ENCODE measurements at regions not wholly inside any gene's neighbourhood (a gene's known extent, or its start where the extent isn't known, plus 50 kb on each side); places are given as distances from the start of the nearest gene placed in this dataset.
"Not testable (repeated sequence)": the region's sequence is repeated elsewhere in the genome, so short reads cannot be mapped to it uniquely, and the experiment has no call there.

DNA sequence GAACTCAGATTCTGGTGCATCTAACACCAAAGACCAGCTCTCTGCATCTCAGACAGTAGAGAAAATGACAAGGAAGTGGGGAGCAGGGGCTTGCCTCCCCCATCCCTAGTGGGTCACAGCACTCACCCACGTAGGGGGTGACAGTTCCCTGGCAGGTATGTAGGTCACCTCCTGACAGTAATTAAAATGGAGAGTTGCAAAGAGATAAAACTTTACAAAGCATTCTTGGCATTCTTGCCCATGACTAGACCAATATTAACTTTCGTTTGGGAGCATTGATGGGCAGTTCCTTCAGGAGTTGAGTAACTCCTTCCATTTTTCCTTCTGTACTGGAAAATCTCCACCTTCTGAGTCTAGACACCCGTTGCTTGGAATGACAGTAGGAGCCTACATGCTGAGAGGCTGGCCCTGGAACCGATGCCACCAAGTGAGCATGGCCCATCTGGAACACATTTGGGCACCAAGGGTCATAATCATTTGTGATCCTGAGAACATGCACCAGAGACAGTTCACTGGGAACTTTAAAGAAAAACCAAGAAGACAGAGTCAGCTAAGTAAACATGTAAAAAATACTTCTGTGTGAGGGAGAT lies 81.5 kb upstream of the MSX2 start:
- POLR2A ChIA-PET = no interaction called here
- Mint-ChIP-seq H3K4me3 (no peak overlapping the region), H3K27ac (no peak overlapping the region), H3K36me3 (no peaks in the 10 kb centered on the region), H3K9me3 (peaks cover 0 to 2% (median under 1%) of the 10 kb centered on the region in 3 donors), H3K27me3 (no peaks in the 10 kb centered on the region), H3K4me1 (no peaks in the 10 kb centered on the region)
- no peaks in the 10 kb centered on the region for H3K36me3 ChIP-seq (ENCODE audit: control insufficient read depth in 2 of 2, extremely low read depth in 1 of 2, insufficient read depth in 1 of 2, low read length in 1 of 2)
- H3K27ac ChIP-seq (ENCODE audit: low read length) = no peak overlapping the region
- H3K4me1 ChIP-seq (ENCODE audit: control insufficient read depth in 1 of 2, extremely low read depth in 1 of 2, insufficient read depth in 2 of 2, low read length in 2 of 2) = no peaks in the 10 kb centered on the region
- H3K9me3 ChIP-seq = no peaks in the 10 kb centered on the region
- CTCF ChIA-PET = no interaction called here
- WGBS (ENCODE audit: insufficient coverage) = 40% methylated on average over 2 of the region's 4 CpGs
- no peak overlapping the region for H3K4me3 ChIP-seq (ENCODE audit: control insufficient read depth in 1 of 2, extremely low read depth in 1 of 2, low read length in 1 of 2)
- no peak for ATAC-seq (replicated peaks in 1 of 4)
- H3K27me3 ChIP-seq (replicated peaks in 1 of 2; ENCODE audit: control insufficient read depth in 2 of 2, extremely low read depth in 1 of 2, insufficient read depth in 2 of 2, low read length in 1 of 2) = peaks cover 0 to 2% of the 10 kb centered on the region in 2 experiments
- no peak for DNase-seq

GRCh38 chr5:174644436-174644835 lies 79.9 kb upstream of the MSX2 start:
- no peaks in the 10 kb centered on the region for H3K4me1 Mint-ChIP-seq
- Histone ChIP-seq H3K4me1 (ENCODE audit: control insufficient read depth in 1 of 2, extremely low read depth in 1 of 2, insufficient read depth in 2 of 2, low read length in 2 of 2) (no peaks in the 10 kb centered on the region), H3K27ac (ENCODE audit: low read length) (no peak overlapping the region), H3K4me3 (ENCODE audit: control insufficient read depth in 1 of 2, extremely low read depth in 1 of 2, low read length in 1 of 2) (no peak overlapping the region), H3K36me3 (ENCODE audit: control insufficient read depth in 2 of 2, extremely low read depth in 1 of 2, insufficient read depth in 1 of 2, low read length in 1 of 2) (no peaks in the 10 kb centered on the region), H3K9me3 (no peaks in the 10 kb centered on the region), H3K27me3 (replicated peaks in 1 of 2; ENCODE audit: control insufficient read depth in 2 of 2, extremely low read depth in 1 of 2, insufficient read depth in 2 of 2, low read length in 1 of 2) (peaks cover 0 to 2% of the 10 kb centered on the region in 2 experiments)
- CTCF ChIA-PET = no interaction called here
- ATAC-seq (replicated peaks in 1 of 4) (no peak), DNase-seq (no peak)
- POLR2A ChIA-PET = interaction anchor here in 1 of 2 donors (0.6 kb wide), 1 partner anchor 22 kb away, joined by 7 read pairs; no protein-coding TSS in a partner anchor
- H3K4me3 Mint-ChIP-seq = no peak overlapping the region
- no peak overlapping the region for H3K27ac Mint-ChIP-seq
- WGBS (ENCODE audit: insufficient coverage) = no CpG with 5 or more reads among the region's 3 CpGs
- H3K27me3 Mint-ChIP-seq = no peaks in the 10 kb centered on the region
- H3K36me3 Mint-ChIP-seq = no peaks in the 10 kb centered on the region
- peaks cover 2 to 6% (median 5%) of the 10 kb centered on the region in 3 donors for H3K9me3 Mint-ChIP-seq

GRCh38 chr5:174644923-174645322 lies 79.5 kb upstream of the MSX2 start:
- Histone ChIP-seq H3K27me3 (replicated peaks in 1 of 2; ENCODE audit: control insufficient read depth in 2 of 2, extremely low read depth in 1 of 2, insufficient read depth in 2 of 2, low read length in 1 of 2) (peaks cover 0 to 2% of the 10 kb centered on the region in 2 experiments), H3K36me3 (ENCODE audit: control insufficient read depth in 2 of 2, extremely low read depth in 1 of 2, insufficient read depth in 1 of 2, low read length in 1 of 2) (no peaks in the 10 kb centered on the region), H3K9me3 (no peaks in the 10 kb centered on the region), H3K27ac (ENCODE audit: low read length) (no peak overlapping the region), H3K4me1 (ENCODE audit: control insufficient read depth in 1 of 2, extremely low read depth in 1 of 2, insufficient read depth in 2 of 2, low read length in 2 of 2) (no peaks in the 10 kb centered on the region), H3K4me3 (ENCODE audit: control insufficient read depth in 1 of 2, extremely low read depth in 1 of 2, low read length in 1 of 2) (no peak overlapping the region)
- Mint-ChIP-seq H3K27ac (no peak overlapping the region), H3K36me3 (no peaks in the 10 kb centered on the region), H3K4me3 (no peak overlapping the region), H3K4me1 (no peaks in the 10 kb centered on the region), H3K9me3 (peaks cover 2 to 6% (median 5%) of the 10 kb centered on the region in 3 donors), H3K27me3 (no peaks in the 10 kb centered on the region)
- CTCF ChIA-PET = no interaction called here
- ATAC-seq (replicated peaks in 1 of 4) = no peak
- POLR2A ChIA-PET = interaction anchor here in 1 of 2 donors (0.6 kb wide), 1 partner anchor 21 kb away, joined by 7 read pairs; no protein-coding TSS in a partner anchor
- no peak for DNase-seq

DNA sequence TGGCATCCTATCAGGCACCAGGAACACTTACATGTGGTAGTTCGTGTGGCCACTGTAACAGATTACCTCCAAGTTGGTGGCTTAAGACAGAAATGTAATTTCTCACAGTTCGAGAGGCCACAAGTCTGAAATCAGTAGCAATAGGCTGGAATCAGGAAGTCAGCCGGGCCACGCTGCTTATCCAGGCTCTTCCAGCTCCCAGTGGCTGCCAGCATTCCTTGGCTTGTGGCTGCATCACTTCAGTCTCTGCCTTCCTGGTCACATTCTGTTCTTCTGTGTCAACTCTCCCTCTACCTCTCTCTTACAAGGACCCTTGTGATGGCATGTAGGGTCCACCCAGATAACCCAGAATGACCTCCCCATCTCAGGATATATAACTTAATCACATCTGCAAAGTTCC lies 78.7 kb upstream of the MSX2 start:
- H3K27ac ChIP-seq (ENCODE audit: low read length) = no peak overlapping the region
- Mint-ChIP-seq H3K4me1 (no peaks in the 10 kb centered on the region), H3K4me3 (no peak overlapping the region), H3K27ac (no peak overlapping the region), H3K9me3 (peaks cover 2 to 6% (median 5%) of the 10 kb centered on the region in 3 donors), H3K36me3 (no peaks in the 10 kb centered on the region), H3K27me3 (no peaks in the 10 kb centered on the region)
- H3K4me3 ChIP-seq (ENCODE audit: control insufficient read depth in 1 of 2, extremely low read depth in 1 of 2, low read length in 1 of 2) = no peak overlapping the region
- POLR2A ChIA-PET = no interaction called here
- no peaks in the 10 kb centered on the region for H3K4me1 ChIP-seq (ENCODE audit: control insufficient read depth in 1 of 2, extremely low read depth in 1 of 2, insufficient read depth in 2 of 2, low read length in 2 of 2)
- no peaks in the 10 kb centered on the region for H3K9me3 ChIP-seq
- no peak for DNase-seq
- CTCF ChIA-PET = no interaction called here
- no peaks in the 10 kb centered on the region for H3K36me3 ChIP-seq (ENCODE audit: control insufficient read depth in 2 of 2, extremely low read depth in 1 of 2, insufficient read depth in 1 of 2, low read length in 1 of 2)
- 58% methylated on average over 4 of the region's 4 CpGs for WGBS (ENCODE audit: insufficient coverage)
- no peak for ATAC-seq (replicated peaks in 1 of 4)
- H3K27me3 ChIP-seq (replicated peaks in 1 of 2; ENCODE audit: control insufficient read depth in 2 of 2, extremely low read depth in 1 of 2, insufficient read depth in 2 of 2, low read length in 1 of 2) = peaks cover 0 to 2% of the 10 kb centered on the region in 2 experiments

- H3K9me3 ChIP-seq; H3K4me3 Mint-ChIP-seq; H3K9me3 Mint-ChIP-seq; H3K4me1 Mint-ChIP-seq; H3K27ac Mint-ChIP-seq; POLR2A ChIA-PET; H3K36me3 Mint-ChIP-seq; CTCF ChIA-PET; H3K27me3 ChIP-seq (replicated peaks in 1 of 2; ENCODE audit: control insufficient read depth in 2 of 2, extremely low read depth in 1 of 2, insufficient read depth in 2 of 2, low read length in 1 of 2); H3K27ac ChIP-seq (ENCODE audit: low read length); H3K4me3 ChIP-seq (ENCODE audit: control insufficient read depth in 1 of 2, extremely low read depth in 1 of 2, low read length in 1 of 2); H3K36me3 ChIP-seq (ENCODE audit: control insufficient read depth in 2 of 2, extremely low read depth in 1 of 2, insufficient read depth in 1 of 2, low read length in 1 of 2); ATAC-seq (replicated peaks in 1 of 4); H3K4me1 ChIP-seq (ENCODE audit: control insufficient read depth in 1 of 2, extremely low read depth in 1 of 2, insufficient read depth in 2 of 2, low read length in 2 of 2); DNase-seq: not testable (repeated sequence)
- H3K27me3 Mint-ChIP-seq = peaks cover 0 to 12% of the 10 kb centered on the region in 2 donors
- 33% methylated on average over 1 of the region's 4 CpGs for WGBS (ENCODE audit: insufficient coverage)
These were observed 75.8 kb upstream of the MSX2 start for GRCh38 chr5:174648618-174649017.

- peaks cover 0 to 5% of the 10 kb centered on the region in 2 experiments for H3K27me3 ChIP-seq (replicated peaks in 1 of 2; ENCODE audit: control insufficient read depth in 2 of 2, extremely low read depth in 1 of 2, insufficient read depth in 2 of 2, low read length in 1 of 2)
- WGBS (ENCODE audit: insufficient coverage) = 88% methylated on average over 6 of the region's 8 CpGs
- no peak overlapping the region for H3K4me3 Mint-ChIP-seq
- H3K27me3 Mint-ChIP-seq = peaks cover 0 to 12% of the 10 kb centered on the region in 2 donors
- ChIA-PET POLR2A (no interaction called here), CTCF (no interaction called here)
- ATAC-seq (replicated peaks in 1 of 4) (no peak), DNase-seq (no peak)
- no peaks in the 10 kb centered on the region for H3K4me1 ChIP-seq (ENCODE audit: control insufficient read depth in 1 of 2, extremely low read depth in 1 of 2, insufficient read depth in 2 of 2, low read length in 2 of 2)
- H3K27ac ChIP-seq (ENCODE audit: low read length) = no peak overlapping the region
- H3K4me3 ChIP-seq (ENCODE audit: control insufficient read depth in 1 of 2, extremely low read depth in 1 of 2, low read length in 1 of 2) = no peak overlapping the region
- H3K36me3 Mint-ChIP-seq = no peaks in the 10 kb centered on the region
- no peaks in the 10 kb centered on the region for H3K4me1 Mint-ChIP-seq
- H3K36me3 ChIP-seq (ENCODE audit: control insufficient read depth in 2 of 2, extremely low read depth in 1 of 2, insufficient read depth in 1 of 2, low read length in 1 of 2) = no peaks in the 10 kb centered on the region
- H3K27ac Mint-ChIP-seq = no peak overlapping the region
- no peaks in the 10 kb centered on the region for H3K9me3 ChIP-seq
- H3K9me3 Mint-ChIP-seq = peaks cover 2 to 6% (median 5%) of the 10 kb centered on the region in 3 donors
These were observed 75.0 kb upstream of the MSX2 start for GRCh38 chr5:174649391-174649790.

DNA sequence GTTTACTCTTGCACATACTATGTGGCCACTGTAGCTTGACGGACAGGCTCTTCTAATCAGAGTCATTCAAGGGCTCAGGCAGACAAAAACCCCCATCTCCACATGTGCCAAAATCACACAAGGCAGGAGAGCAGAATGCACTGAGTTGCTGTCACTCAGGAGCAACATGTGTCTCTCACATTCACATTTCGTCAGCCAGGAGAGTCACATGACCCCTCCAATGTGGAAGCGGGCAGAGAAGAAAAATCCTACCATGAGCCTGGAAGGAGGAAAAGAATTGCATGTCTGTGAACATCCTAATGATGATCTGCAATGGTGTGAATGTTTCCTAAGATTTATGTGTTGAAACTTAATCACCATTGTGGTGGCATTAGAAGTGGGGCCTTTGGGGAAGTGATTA lies 69.9 kb upstream of the MSX2 start:
- Histone ChIP-seq H3K4me1 (ENCODE audit: control insufficient read depth in 1 of 2, extremely low read depth in 1 of 2, insufficient read depth in 2 of 2, low read length in 2 of 2) (no peaks in the 10 kb centered on the region), H3K27me3 (replicated peaks in 1 of 2; ENCODE audit: control insufficient read depth in 2 of 2, extremely low read depth in 1 of 2, insufficient read depth in 2 of 2, low read length in 1 of 2) (peaks cover 0 to 8% of the 10 kb centered on the region in 2 experiments), H3K9me3 (no peaks in the 10 kb centered on the region), H3K36me3 (ENCODE audit: control insufficient read depth in 2 of 2, extremely low read depth in 1 of 2, insufficient read depth in 1 of 2, low read length in 1 of 2) (no peaks in the 10 kb centered on the region), H3K27ac (ENCODE audit: low read length) (no peak overlapping the region), H3K4me3 (ENCODE audit: control insufficient read depth in 1 of 2, extremely low read depth in 1 of 2, low read length in 1 of 2) (no peak overlapping the region)
- WGBS (ENCODE audit: insufficient coverage) = 67% methylated on average over 1 of the region's 3 CpGs
- H3K27me3 Mint-ChIP-seq = peaks cover 0 to 12% of the 10 kb centered on the region in 2 donors
- no peak for DNase-seq
- no peaks in the 10 kb centered on the region for H3K9me3 Mint-ChIP-seq
- ChIA-PET POLR2A (no interaction called here), CTCF (no interaction called here)
- no peaks in the 10 kb centered on the region for H3K4me1 Mint-ChIP-seq
- no peak for ATAC-seq (replicated peaks in 1 of 4)
- H3K27ac Mint-ChIP-seq = no peak overlapping the region
- no peak overlapping the region for H3K4me3 Mint-ChIP-seq
- H3K36me3 Mint-ChIP-seq = no peaks in the 10 kb centered on the region

Measured in T-cell (primary cell).